ENCODE measurements at regions not wholly inside any gene's neighbourhood (a gene's known extent, or its start where the extent isn't known, plus 50 kb on each side); places are given as distances from the start of the nearest gene placed in this dataset.

DNA sequence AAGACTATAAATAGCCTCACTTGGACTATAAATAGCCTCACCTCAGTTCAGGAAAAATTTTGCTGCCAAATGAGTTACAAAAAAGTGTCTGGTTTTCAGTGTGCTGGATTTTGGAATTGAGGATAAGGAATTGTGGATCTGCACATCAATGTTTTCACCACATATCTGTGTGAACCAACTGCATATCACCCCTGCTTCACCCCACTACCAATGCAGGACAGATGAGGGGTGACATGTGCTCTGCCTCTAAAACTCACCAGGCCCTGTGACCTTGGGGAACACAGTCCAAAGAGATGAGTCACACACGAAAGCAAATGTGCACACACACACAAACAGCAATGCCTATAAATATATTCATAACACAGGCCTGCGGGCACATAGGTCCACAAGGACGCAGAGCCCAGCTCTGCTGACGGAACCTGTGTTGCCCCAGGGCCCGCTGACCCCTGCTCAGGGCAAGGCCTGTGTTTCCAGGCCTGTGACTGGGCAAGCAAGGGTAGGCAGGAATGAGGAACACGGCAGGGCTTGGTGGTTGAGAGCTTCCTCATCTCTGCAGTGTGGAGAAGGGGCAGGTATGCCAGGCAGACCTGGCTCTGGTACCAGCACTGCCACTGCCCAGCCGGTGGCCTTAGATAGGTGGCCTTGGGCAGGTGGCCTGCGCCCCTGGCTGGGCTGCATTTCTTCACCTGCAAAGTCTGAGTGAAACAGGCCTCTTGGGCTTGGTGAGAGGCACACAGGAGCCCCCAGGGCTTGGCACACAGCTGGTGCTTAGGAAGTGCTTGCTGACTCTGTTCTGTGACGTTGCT, 82.4 kb downstream of the ARL6IP4 start:
- H3K27ac ChIP-seq (replicated peaks) = peak overlapping the region; percentile 47
- peak; percentile 50 to 74 for DNase-seq (ENCODE audit: low read depth in 1 of 2, low spot score in 1 of 2)
- H3K27me3 ChIP-seq (ENCODE audit: insufficient read depth, poor library complexity, severe bottlenecking) = no peaks in the 10 kb centered on the region
- TF ChIP-seq SPI1 (IDR thresholded peaks at IDR 0.05; ENCODE audit: borderline replicate concordance, low read depth) (peak; percentile 76), REST (IDR thresholded peaks at IDR 0.05; ENCODE audit: insufficient replicate concordance, low read depth) (no peak)
- H3K4me3 ChIP-seq (replicated peaks; ENCODE audit: insufficient read depth, low read length) = no peak overlapping the region

DNA sequence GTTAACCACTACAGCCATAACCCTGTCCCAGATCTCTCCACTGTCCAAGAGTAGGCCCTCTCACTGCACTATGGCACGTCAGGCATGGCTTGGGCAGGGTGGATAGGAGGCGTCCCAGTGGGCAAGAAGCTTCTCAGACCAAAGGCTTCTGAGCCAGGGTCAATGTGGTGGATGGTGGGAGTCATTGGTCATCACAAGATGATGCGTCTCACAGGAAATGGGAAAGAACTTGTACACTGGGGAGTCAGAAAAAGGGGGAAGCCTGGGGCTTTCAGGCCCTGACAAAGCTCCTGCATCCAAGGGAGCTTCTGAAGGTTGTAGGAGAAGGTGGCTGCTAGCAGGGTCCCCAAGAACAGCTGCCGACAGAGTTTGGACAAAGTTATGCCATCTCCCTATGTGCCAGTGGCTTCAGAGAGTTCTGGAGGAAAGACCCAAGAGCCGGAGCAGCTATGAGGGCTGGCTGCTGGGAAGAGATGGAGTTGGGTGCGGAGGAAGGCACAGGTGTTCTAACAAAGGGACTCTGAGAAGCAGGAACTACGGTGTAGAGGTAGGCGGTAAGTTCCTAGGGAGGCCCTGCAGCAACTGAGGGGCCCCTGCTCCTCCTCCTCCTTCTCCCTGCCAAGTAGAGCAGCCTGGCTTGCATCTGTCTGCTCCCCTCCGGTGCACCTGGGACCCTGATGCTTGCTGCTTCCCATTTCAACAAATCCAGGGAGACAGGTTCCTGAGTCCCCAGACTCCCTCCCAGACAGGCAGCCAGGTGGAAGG, 81.1 kb downstream of the ARL6IP4 start:
- H3K4me3 ChIP-seq (replicated peaks; ENCODE audit: insufficient read depth, low read length) = no peak overlapping the region
- no peak for TF ChIP-seq GABPA (IDR thresholded peaks at IDR 0.05; ENCODE audit: low read depth)
- no peak for TF ChIP-seq REST (IDR thresholded peaks at IDR 0.05; ENCODE audit: insufficient replicate concordance, low read depth)
- TF ChIP-seq POLR2AphosphoS5 (IDR thresholded peaks at IDR 0.05; ENCODE audit: low read depth) = no peak
- TF ChIP-seq, protein P1, sequence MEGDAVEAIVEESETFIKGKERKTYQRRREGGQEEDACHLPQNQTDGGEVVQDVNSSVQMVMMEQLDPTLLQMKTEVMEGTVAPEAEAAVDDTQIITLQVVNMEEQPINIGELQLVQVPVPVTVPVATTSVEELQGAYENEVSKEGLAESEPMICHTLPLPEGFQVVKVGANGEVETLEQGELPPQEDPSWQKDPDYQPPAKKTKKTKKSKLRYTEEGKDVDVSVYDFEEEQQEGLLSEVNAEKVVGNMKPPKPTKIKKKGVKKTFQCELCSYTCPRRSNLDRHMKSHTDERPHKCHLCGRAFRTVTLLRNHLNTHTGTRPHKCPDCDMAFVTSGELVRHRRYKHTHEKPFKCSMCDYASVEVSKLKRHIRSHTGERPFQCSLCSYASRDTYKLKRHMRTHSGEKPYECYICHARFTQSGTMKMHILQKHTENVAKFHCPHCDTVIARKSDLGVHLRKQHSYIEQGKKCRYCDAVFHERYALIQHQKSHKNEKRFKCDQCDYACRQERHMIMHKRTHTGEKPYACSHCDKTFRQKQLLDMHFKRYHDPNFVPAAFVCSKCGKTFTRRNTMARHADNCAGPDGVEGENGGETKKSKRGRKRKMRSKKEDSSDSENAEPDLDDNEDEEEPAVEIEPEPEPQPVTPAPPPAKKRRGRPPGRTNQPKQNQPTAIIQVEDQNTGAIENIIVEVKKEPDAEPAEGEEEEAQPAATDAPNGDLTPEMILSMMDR (IDR thresholded peaks at IDR 0.05; ENCODE audit: insufficient read depth, low read length) = no peak
- TF ChIP-seq SPI1 (IDR thresholded peaks at IDR 0.05; ENCODE audit: borderline replicate concordance, low read depth) = no peak
- H3K27ac ChIP-seq (replicated peaks) = no peak overlapping the region
- H3K27me3 ChIP-seq (ENCODE audit: insufficient read depth, poor library complexity, severe bottlenecking) = no peaks in the 10 kb centered on the region
- no peak for DNase-seq (ENCODE audit: low read depth in 1 of 2, low spot score in 1 of 2)

DNA sequence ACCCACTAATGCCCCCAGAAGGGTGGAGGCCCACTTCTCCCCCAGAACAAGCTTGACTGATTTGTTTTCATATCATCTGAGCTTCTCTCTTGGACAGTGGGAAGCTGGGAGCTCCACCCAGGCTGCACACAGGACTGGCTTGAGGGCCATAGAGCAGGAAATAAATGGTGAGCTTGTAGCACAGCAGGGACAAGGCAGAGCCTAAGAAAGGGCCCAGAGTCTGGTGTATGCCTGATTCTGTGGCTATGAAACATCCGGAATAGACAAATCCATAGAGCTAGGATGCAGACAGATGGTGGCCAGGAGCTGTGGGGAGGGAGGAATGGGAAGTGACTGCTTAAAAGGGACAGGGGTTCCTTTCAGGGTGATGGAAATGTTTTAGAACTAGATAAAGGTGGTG, 79.0 kb downstream of the ARL6IP4 start:
- Histone ChIP-seq H3K4me3 (replicated peaks; ENCODE audit: insufficient read depth, low read length) (no peak overlapping the region), H3K27ac (replicated peaks) (no peak overlapping the region), H3K27me3 (ENCODE audit: insufficient read depth, poor library complexity, severe bottlenecking) (no peaks in the 10 kb centered on the region)
- DNase-seq (ENCODE audit: low read depth in 1 of 2, low spot score in 1 of 2) = no peak
- TF ChIP-seq GABPA (IDR thresholded peaks at IDR 0.05; ENCODE audit: low read depth) (no peak), POLR2AphosphoS5 (IDR thresholded peaks at IDR 0.05; ENCODE audit: low read depth) (no peak), SPI1 (IDR thresholded peaks at IDR 0.05; ENCODE audit: borderline replicate concordance, low read depth) (no peak), REST (IDR thresholded peaks at IDR 0.05; ENCODE audit: insufficient replicate concordance, low read depth) (no peak)
- TF ChIP-seq, protein P1 (IDR thresholded peaks at IDR 0.05; ENCODE audit: insufficient read depth, low read length) = no peak

Data from HL-60 (cell line).